ENCODE measurements at regions not wholly inside any gene's neighbourhood (a gene's known extent, or its start where the extent isn't known, plus 50 kb on each side); places are given as distances from the start of the nearest gene placed in this dataset.

- TF ChIP-seq CTCF (IDR thresholded peaks at IDR 0.05) (no peak), POLR2A (IDR thresholded peaks at IDR 0.05) (no peak)
Observed at GRCh38 chr2:52934323-52934898, 833.2 kb upstream of the CHAC2 start.

Data from Peyer's patch (tissue), 4 donors.